SK-N-SH treated with all-trans-retinoic acid at 6 μM for 48 hours (cell line): ENCODE measurements at regions not wholly inside any gene's neighbourhood (a gene's known extent, or its start where the extent isn't known, plus 50 kb on each side); places are given as distances from the start of the nearest gene placed in this dataset.

Experiments
- ATAC-seq: fragments of 200-7000 bp; cut with Tn5 transposase; 3 replicates; pipeline ENCODE4 v1.9.1; 2020; ENCODE audit warnings: mild to moderate bottlenecking, moderate library complexity
- ARNTL ChIP-seq: fragments of 450-650 bp; formaldehyde crosslinking; IDR thresholded peaks from 2 replicates; pipeline ENCODE4 v1.5.0; 2020; ENCODE audit warnings: low read depth, mild to moderate bottlenecking, moderate library complexity, borderline replicate concordance
- BACH2 ChIP-seq: fragments of 250-450 bp; sonication (Bioruptor Pico); IDR thresholded peaks from 2 replicates; pipeline ENCODE4 v1.9.0; 2021; ENCODE audit warnings: mild to moderate bottlenecking, borderline replicate concordance
- CSDC2 ChIP-seq: fragments of 250-450 bp; sonication (Bioruptor Pico); IDR thresholded peaks from 2 replicates; pipeline ENCODE4 v1.5.0; 2020; ENCODE audit warnings: mild to moderate bottlenecking, moderate library complexity
- ESRRG ChIP-seq: fragments of 250-450 bp; sonication (Bioruptor Pico); IDR thresholded peaks from 2 replicates; pipeline ENCODE4 v1.6.1; 2021; ENCODE audit warnings: mild to moderate bottlenecking
- GLIS3 ChIP-seq: fragments of 250-450 bp; sonication (Bioruptor Pico); IDR thresholded peaks from 2 replicates; pipeline ENCODE4 v1.5.0; 2020; ENCODE audit warnings: mild to moderate bottlenecking, moderate library complexity
- ISL1 ChIP-seq: fragments of 250-450 bp; sonication (Bioruptor Pico); IDR thresholded peaks from 2 replicates; pipeline ENCODE4 v2.1.2; 2022; ENCODE audit warnings: mild to moderate bottlenecking, moderate library complexity
- OSR1 ChIP-seq: fragments of 250-450 bp; sonication (Bioruptor Pico); IDR thresholded peaks from 2 replicates; pipeline ENCODE4 v1.8.0; 2022; ENCODE audit warnings: moderate library complexity, mild to moderate bottlenecking, inconsistent platforms
- PPARA ChIP-seq: fragments of 250-450 bp; sonication (Bioruptor Pico); IDR thresholded peaks from 2 replicates; pipeline ENCODE4 v1.5.0; 2020; ENCODE audit warnings: mild to moderate bottlenecking, borderline replicate concordance
- RARB ChIP-seq: fragments of 250-450 bp; sonication (Bioruptor Pico); IDR thresholded peaks from 2 replicates; pipeline ENCODE4 v1.8.0; 2021; ENCODE audit warnings: mild to moderate bottlenecking, moderate library complexity
- SNAI2 ChIP-seq: fragments of 250-450 bp; sonication (Bioruptor Pico); IDR thresholded peaks from 2 replicates; pipeline ENCODE4 v1.5.0; 2020; ENCODE audit warnings: mild to moderate bottlenecking, moderate library complexity
- TCF4 ChIP-seq: fragments of 250-450 bp; sonication (Bioruptor Pico); IDR thresholded peaks from 2 replicates; pipeline ENCODE4 v1.8.0; 2021; ENCODE audit warnings: mild to moderate bottlenecking, moderate library complexity, borderline replicate concordance
- TOX ChIP-seq: fragments of 250-450 bp; sonication (Bioruptor Pico); IDR thresholded peaks from 2 replicates; pipeline ENCODE4 v1.8.0; 2021; ENCODE audit warnings: mild to moderate bottlenecking, moderate library complexity, borderline replicate concordance
- ZFP3 ChIP-seq: fragments of 250-450 bp; sonication (Bioruptor Pico); IDR thresholded peaks from 2 replicates; pipeline ENCODE4 v1.5.0; 2020; ENCODE audit warnings: mild to moderate bottlenecking, moderate library complexity
- ZFP30 ChIP-seq: fragments of 450-650 bp; formaldehyde crosslinking; IDR thresholded peaks from 2 replicates; pipeline ENCODE4 v1.5.0; 2022; ENCODE audit warnings: mild to moderate bottlenecking, moderate library complexity
- ZNF565 ChIP-seq: fragments of 450-650 bp; formaldehyde crosslinking; conservative IDR thresholded peaks from 2 replicates; pipeline ENCODE4 v1.5.0; 2020; ENCODE audit warnings: low read depth, mild to moderate bottlenecking, moderate library complexity
- ZNF70 ChIP-seq: fragments of 450-650 bp; formaldehyde crosslinking; IDR thresholded peaks from 2 replicates; pipeline ENCODE4 v1.5.0; 2020; ENCODE audit warnings: mild to moderate bottlenecking, moderate library complexity
- ZNF8 ChIP-seq: fragments of 450-650 bp; formaldehyde crosslinking; IDR thresholded peaks from 2 replicates; pipeline ENCODE4 v1.5.0; 2020; ENCODE audit warnings: mild to moderate bottlenecking, moderate library complexity
- TF ChIP-seq, protein P1 (sequence below): fragments of 250-450 bp; sonication (Bioruptor Pico); IDR thresholded peaks from 2 replicates; pipeline ENCODE4 v1.8.0; 2021; ENCODE audit warnings: low read depth, mild to moderate bottlenecking, moderate library complexity, borderline replicate concordance
- TF ChIP-seq, protein P2 (sequence below): fragments of 250-450 bp; sonication (Bioruptor Pico); IDR thresholded peaks from 2 replicates; pipeline ENCODE4 v1.5.0; 2020; ENCODE audit warnings: mild to moderate bottlenecking, moderate library complexity
- TF ChIP-seq, protein P3 (sequence below): fragments of 250-450 bp; sonication (Bioruptor Pico); IDR thresholded peaks from 2 replicates; pipeline ENCODE4 v1.5.1; 2020; ENCODE audit warnings: low read depth, mild to moderate bottlenecking, moderate library complexity
- TF ChIP-seq, protein P4 (sequence below): fragments of 250-450 bp; sonication (Bioruptor Pico); IDR thresholded peaks from 2 replicates; pipeline ENCODE4 v1.5.1; 2021; ENCODE audit warnings: mild to moderate bottlenecking, moderate library complexity
- TF ChIP-seq, protein P5 (sequence below): fragments of 250-450 bp; sonication (Bioruptor Pico); IDR thresholded peaks from 2 replicates; pipeline ENCODE4 v1.8.0; 2020; ENCODE audit warnings: mild to moderate bottlenecking, moderate library complexity, borderline replicate concordance

DNA sequence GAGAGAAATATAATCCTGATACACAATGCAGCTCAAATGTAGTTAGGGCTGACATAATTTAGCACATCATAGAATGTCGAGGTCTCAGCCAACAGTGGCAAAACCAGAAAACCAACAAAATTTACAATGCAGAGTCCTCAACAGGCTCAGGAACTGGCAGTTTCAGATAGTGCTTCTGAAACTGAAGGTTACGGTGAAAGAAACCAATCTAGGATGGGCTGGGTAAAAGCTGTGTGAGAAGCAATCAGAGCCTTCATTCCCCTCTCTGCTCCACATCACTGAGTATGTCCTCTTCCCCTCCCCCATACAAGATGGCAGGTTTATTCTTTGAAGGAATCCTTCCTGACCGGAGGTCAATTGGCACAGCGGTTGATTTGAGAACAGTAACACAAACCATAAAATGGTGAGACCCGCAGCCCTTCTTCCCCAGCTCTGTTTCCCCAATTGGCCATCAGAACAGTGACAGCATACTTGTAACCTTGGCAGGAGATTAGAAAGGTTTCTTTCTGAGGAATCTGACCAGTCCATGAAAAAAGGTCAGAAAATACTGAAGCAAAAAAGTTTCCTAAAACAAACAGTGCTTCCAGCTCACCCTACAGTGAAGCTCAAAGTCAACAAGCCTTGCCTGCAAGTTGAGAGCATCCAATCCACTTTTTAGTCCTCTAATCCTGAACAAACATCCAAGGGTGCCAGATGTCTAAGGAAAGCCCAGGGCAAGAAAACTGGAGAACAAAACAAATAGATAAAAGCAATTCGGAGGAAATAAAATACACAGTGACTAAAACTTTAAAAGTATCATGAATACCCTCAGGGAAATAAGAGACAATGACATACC is 53.9 kb upstream of the IL6 start:
- ATAC-seq = no peak
- TF ChIP-seq OSR1 (CRISPR knock-in tag) (no peak), ZFP30 (no peak), ZNF70 (no peak), BACH2 (CRISPR knock-in tag) (no peak), TOX (no peak), ZFP3 (CRISPR knock-in tag) (no peak)

DNA sequence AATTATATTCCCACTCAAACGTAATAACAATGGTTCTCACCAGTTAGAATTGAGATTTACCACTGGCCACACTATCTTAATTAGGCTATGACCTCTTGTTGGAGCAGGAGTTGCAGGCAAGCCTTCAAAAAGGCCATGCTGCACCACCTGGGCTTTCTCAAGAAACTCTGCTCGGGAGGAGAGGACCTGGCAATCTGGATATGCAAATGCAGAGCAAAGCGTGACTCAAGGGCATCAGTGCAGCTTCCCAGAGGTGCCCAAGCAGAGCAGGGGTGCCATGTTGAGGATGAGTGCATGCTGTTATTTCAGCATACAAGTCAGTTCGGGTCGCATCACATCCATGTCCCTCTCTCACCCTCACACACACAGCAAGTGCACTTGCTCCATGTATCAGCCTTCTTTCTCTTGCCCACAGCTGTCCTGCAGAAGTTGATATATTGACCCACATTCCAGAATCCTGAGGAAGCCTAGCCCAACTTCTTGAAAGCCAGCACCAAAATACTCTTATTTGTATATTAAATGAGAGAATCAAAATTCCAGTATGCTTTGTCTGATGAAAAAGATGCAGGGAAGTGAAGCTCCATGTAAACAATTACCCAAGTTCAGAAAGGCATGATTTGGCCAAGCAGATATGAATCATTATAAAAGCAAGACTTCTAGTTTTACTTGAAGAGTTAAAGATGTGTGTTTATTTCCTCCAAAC is 55.7 kb upstream of the IL6 start:
- TF ChIP-seq ZFP30 (no peak), SNAI2 (no peak), ZNF8 (CRISPR knock-in tag) (no peak), RARB (CRISPR knock-in tag) (no peak), TOX (no peak), ZNF565 (no peak), ISL1 (CRISPR knock-in tag) (no peak), ESRRG (CRISPR knock-in tag) (no peak), ARNTL (no peak)
- TF ChIP-seq, protein P1, sequence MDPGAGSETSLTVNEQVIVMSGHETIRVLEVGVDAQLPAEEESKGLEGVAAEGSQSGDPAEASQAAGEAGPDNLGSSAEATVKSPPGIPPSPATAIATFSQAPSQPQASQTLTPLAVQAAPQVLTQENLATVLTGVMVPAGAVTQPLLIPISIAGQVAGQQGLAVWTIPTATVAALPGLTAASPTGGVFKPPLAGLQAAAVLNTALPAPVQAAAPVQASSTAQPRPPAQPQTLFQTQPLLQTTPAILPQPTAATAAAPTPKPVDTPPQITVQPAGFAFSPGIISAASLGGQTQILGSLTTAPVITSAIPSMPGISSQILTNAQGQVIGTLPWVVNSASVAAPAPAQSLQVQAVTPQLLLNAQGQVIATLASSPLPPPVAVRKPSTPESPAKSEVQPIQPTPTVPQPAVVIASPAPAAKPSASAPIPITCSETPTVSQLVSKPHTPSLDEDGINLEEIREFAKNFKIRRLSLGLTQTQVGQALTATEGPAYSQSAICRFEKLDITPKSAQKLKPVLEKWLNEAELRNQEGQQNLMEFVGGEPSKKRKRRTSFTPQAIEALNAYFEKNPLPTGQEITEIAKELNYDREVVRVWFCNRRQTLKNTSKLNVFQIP (CRISPR knock-in tag) = no peak
- TF ChIP-seq, protein P2, sequence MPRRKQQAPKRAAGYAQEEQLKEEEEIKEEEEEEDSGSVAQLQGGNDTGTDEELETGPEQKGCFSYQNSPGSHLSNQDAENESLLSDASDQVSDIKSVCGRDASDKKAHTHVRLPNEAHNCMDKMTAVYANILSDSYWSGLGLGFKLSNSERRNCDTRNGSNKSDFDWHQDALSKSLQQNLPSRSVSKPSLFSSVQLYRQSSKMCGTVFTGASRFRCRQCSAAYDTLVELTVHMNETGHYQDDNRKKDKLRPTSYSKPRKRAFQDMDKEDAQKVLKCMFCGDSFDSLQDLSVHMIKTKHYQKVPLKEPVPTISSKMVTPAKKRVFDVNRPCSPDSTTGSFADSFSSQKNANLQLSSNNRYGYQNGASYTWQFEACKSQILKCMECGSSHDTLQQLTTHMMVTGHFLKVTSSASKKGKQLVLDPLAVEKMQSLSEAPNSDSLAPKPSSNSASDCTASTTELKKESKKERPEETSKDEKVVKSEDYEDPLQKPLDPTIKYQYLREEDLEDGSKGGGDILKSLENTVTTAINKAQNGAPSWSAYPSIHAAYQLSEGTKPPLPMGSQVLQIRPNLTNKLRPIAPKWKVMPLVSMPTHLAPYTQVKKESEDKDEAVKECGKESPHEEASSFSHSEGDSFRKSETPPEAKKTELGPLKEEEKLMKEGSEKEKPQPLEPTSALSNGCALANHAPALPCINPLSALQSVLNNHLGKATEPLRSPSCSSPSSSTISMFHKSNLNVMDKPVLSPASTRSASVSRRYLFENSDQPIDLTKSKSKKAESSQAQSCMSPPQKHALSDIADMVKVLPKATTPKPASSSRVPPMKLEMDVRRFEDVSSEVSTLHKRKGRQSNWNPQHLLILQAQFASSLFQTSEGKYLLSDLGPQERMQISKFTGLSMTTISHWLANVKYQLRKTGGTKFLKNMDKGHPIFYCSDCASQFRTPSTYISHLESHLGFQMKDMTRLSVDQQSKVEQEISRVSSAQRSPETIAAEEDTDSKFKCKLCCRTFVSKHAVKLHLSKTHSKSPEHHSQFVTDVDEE (CRISPR knock-in tag) = no peak
- TF ChIP-seq, protein P3, sequence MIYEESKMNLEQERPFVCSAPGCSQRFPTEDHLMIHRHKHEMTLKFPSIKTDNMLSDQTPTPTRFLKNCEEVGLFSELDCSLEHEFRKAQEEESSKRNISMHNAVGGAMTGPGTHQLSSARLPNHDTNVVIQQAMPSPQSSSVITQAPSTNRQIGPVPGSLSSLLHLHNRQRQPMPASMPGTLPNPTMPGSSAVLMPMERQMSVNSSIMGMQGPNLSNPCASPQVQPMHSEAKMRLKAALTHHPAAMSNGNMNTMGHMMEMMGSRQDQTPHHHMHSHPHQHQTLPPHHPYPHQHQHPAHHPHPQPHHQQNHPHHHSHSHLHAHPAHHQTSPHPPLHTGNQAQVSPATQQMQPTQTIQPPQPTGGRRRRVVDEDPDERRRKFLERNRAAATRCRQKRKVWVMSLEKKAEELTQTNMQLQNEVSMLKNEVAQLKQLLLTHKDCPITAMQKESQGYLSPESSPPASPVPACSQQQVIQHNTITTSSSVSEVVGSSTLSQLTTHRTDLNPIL (CRISPR knock-in tag) = no peak
- ATAC-seq = no peak

DNA sequence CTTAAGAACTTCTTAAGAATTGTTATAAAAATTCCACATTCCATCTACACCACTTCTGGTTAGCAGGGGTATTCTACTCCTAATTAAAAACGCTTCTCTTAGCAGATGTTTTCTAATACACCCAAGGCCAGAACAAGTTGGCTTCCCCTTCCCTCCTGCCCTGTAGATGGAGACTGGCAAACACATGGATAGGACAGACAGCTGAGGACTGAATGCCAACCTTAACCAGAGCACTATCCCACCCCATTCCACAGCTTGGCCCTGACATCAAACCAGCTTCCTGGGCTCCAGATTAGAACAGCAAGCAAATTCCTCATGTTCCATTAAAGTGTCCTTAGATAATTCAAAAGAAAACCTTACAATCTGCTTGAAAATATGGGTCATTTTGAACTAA is 56.6 kb upstream of the IL6 start:
- ATAC-seq = no peak
- no peak for TF ChIP-seq TCF4 (CRISPR knock-in tag)
- TF ChIP-seq, protein P4, sequence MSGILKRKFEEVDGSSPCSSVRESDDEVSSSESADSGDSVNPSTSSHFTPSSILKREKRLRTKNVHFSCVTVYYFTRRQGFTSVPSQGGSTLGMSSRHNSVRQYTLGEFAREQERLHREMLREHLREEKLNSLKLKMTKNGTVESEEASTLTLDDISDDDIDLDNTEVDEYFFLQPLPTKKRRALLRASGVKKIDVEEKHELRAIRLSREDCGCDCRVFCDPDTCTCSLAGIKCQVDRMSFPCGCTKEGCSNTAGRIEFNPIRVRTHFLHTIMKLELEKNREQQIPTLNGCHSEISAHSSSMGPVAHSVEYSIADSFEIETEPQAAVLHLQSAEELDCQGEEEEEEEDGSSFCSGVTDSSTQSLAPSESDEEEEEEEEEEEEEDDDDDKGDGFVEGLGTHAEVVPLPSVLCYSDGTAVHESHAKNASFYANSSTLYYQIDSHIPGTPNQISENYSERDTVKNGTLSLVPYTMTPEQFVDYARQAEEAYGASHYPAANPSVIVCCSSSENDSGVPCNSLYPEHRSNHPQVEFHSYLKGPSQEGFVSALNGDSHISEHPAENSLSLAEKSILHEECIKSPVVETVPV = no peak
- TF ChIP-seq, protein P5, sequence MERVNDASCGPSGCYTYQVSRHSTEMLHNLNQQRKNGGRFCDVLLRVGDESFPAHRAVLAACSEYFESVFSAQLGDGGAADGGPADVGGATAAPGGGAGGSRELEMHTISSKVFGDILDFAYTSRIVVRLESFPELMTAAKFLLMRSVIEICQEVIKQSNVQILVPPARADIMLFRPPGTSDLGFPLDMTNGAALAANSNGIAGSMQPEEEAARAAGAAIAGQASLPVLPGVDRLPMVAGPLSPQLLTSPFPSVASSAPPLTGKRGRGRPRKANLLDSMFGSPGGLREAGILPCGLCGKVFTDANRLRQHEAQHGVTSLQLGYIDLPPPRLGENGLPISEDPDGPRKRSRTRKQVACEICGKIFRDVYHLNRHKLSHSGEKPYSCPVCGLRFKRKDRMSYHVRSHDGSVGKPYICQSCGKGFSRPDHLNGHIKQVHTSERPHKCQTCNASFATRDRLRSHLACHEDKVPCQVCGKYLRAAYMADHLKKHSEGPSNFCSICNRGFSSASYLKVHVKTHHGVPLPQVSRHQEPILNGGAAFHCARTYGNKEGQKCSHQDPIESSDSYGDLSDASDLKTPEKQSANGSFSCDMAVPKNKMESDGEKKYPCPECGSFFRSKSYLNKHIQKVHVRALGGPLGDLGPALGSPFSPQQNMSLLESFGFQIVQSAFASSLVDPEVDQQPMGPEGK = no peak
- no peak for TF ChIP-seq BACH2 (CRISPR knock-in tag)
- TF ChIP-seq, protein P3 (CRISPR knock-in tag) = no peak
- TF ChIP-seq PPARA (CRISPR knock-in tag) = no peak
- no peak for TF ChIP-seq OSR1 (CRISPR knock-in tag)
- TF ChIP-seq CSDC2 (CRISPR knock-in tag) = no peak
- TF ChIP-seq GLIS3 = no peak
- no peak for TF ChIP-seq ARNTL
- no peak for TF ChIP-seq ZFP30
- no peak for TF ChIP-seq ZNF565
